ENCODE measurements at regions not wholly inside any gene's neighbourhood (a gene's known extent, or its start where the extent isn't known, plus 50 kb on each side); places are given as distances from the start of the nearest gene placed in this dataset.

GRCh38 chr7:156432018-156432417 is 208.6 kb upstream of the RNF32 start:
- TF ChIP-seq POLR2AphosphoS5 (IDR thresholded peaks at IDR 0.05) = no peak
- no peak for TF ChIP-seq EP300 (IDR thresholded peaks at IDR 0.05)
- TF ChIP-seq POLR2A (IDR thresholded peaks at IDR 0.05) = no peak
- no peak for TF ChIP-seq CTCF (IDR thresholded peaks at IDR 0.05)
- no peak overlapping the region for H3K27ac ChIP-seq
- WGBS, 2 donors (ENCODE audit: low coverage in 1 of 2) = 75 to 78% methylated on average over 6 to 11 of the region's 11 CpGs
- H3K4me3 ChIP-seq = no peak overlapping the region
- no peak for ATAC-seq
- no peaks in the 10 kb centered on the region for H3K9me3 ChIP-seq
- no peaks in the 10 kb centered on the region for H3K4me1 ChIP-seq
- H3K27me3 ChIP-seq = no peaks in the 10 kb centered on the region
- H3K36me3 ChIP-seq = no peaks in the 10 kb centered on the region

GRCh38 chr7:156430109-156430508 is 210.5 kb upstream of the RNF32 start:
- H3K4me1 ChIP-seq = no peaks in the 10 kb centered on the region
- TF ChIP-seq POLR2A (IDR thresholded peaks at IDR 0.05) (no peak), POLR2AphosphoS5 (IDR thresholded peaks at IDR 0.05) (no peak), CTCF (IDR thresholded peaks at IDR 0.05) (no peak), EP300 (IDR thresholded peaks at IDR 0.05) (no peak)
- no peaks in the 10 kb centered on the region for H3K9me3 ChIP-seq
- 76 to 95% methylated on average over 4 to 7 of the region's 7 CpGs for WGBS, 2 donors (ENCODE audit: low coverage in 1 of 2)
- no peak overlapping the region for H3K4me3 ChIP-seq
- H3K27me3 ChIP-seq = no peaks in the 10 kb centered on the region
- no peak overlapping the region for H3K27ac ChIP-seq
- no peak for ATAC-seq
- no peaks in the 10 kb centered on the region for H3K36me3 ChIP-seq

- no peak overlapping the region for H3K27ac ChIP-seq
- no peaks in the 10 kb centered on the region for H3K4me1 ChIP-seq
- no peaks in the 10 kb centered on the region for H3K27me3 ChIP-seq
- H3K4me3 ChIP-seq = no peak overlapping the region
- H3K9me3 ChIP-seq = no peaks in the 10 kb centered on the region
- no peaks in the 10 kb centered on the region for H3K36me3 ChIP-seq
- no peak for TF ChIP-seq CTCF (IDR thresholded peaks at IDR 0.05)
- TF ChIP-seq EP300 (IDR thresholded peaks at IDR 0.05) = no peak
- TF ChIP-seq POLR2A (IDR thresholded peaks at IDR 0.05) = no peak
- no peak for TF ChIP-seq POLR2AphosphoS5 (IDR thresholded peaks at IDR 0.05)
- 88 to 90% methylated on average over 4 of the region's 5 CpGs for WGBS, 2 donors (ENCODE audit: low coverage in 1 of 2)
- ATAC-seq = no peak
Measured at GRCh38 chr7:156429514-156429913, 211.1 kb upstream of the RNF32 start.

- peaks cover 0 to 6% (median 0%) of the 10 kb centered on the region in 3 donors for H3K9me3 ChIP-seq
- H3K27me3 ChIP-seq = no peaks in the 10 kb centered on the region
- H3K4me1 ChIP-seq = no peaks in the 10 kb centered on the region
- H3K27ac ChIP-seq = no peak overlapping the region
- no peak for ATAC-seq
- H3K4me3 ChIP-seq = no peak overlapping the region
- no peak for TF ChIP-seq CTCF (IDR thresholded peaks at IDR 0.05)
- no peak for TF ChIP-seq EP300 (IDR thresholded peaks at IDR 0.05)
- TF ChIP-seq POLR2AphosphoS5 (IDR thresholded peaks at IDR 0.05) = no peak
- TF ChIP-seq POLR2A (IDR thresholded peaks at IDR 0.05) = no peak
- no peaks in the 10 kb centered on the region for H3K36me3 ChIP-seq
Measured at GRCh38 chr7:156423876-156424275, 216.7 kb upstream of the RNF32 start.

GRCh38 chr7:156420496-156420895 is 220.1 kb upstream of the RNF32 start:
- Histone ChIP-seq H3K4me3 (no peak overlapping the region), H3K27ac (no peak overlapping the region), H3K9me3 (peaks cover 0 to 6% (median 0%) of the 10 kb centered on the region in 3 donors), H3K36me3 (no peaks in the 10 kb centered on the region), H3K4me1 (no peaks in the 10 kb centered on the region), H3K27me3 (no peaks in the 10 kb centered on the region)
- no peak for ATAC-seq
- TF ChIP-seq POLR2AphosphoS5 (IDR thresholded peaks at IDR 0.05) (no peak), EP300 (IDR thresholded peaks at IDR 0.05) (no peak), POLR2A (IDR thresholded peaks at IDR 0.05) (no peak), CTCF (IDR thresholded peaks at IDR 0.05) (no peak)
- WGBS, 2 donors (ENCODE audit: low coverage in 1 of 2) = 50 to 90% methylated on average over 1 of the region's 1 CpG
